ENCODE measurements at regions not wholly inside any gene's neighbourhood (a gene's known extent, or its start where the extent isn't known, plus 50 kb on each side); places are given as distances from the start of the nearest gene placed in this dataset.

GRCh38 chr13:22642088-22642487 lies 538.7 kb upstream of the SGCG start:
- H3K9me3 Mint-ChIP-seq = no peaks in the 10 kb centered on the region; the same call in 2 of the 3 replicates
- H3K4me3 Mint-ChIP-seq = no peak overlapping the region
- Histone ChIP-seq H3K4me3 (no peak overlapping the region), H3K27ac (ENCODE audit: low read depth) (no peak overlapping the region), H3K4me2 (no peak overlapping the region), H3K79me2 (replicated peaks; ENCODE audit: insufficient read depth) (no peaks in the 10 kb centered on the region), H3K36me3 (ENCODE audit: insufficient read depth) (no peaks in the 10 kb centered on the region), H2AFZ (no peak overlapping the region), H3F3A (replicated peaks; ENCODE audit: low read depth) (no peaks in the 10 kb centered on the region), H3K4me1 (ENCODE audit: insufficient read depth) (no peaks in the 10 kb centered on the region), H3K9me2 (ENCODE audit: insufficient read depth) (no peaks in the 10 kb centered on the region; the same call in 1 of the 2 replicates), H4K20me1 (replicated peaks; ENCODE audit: insufficient read depth) (no peaks in the 10 kb centered on the region), H3K27me3 (ENCODE audit: insufficient read depth) (no peaks in the 10 kb centered on the region)
- H3K27me3 Mint-ChIP-seq (ENCODE audit: insufficient read depth, low read depth, poor library complexity) = no peaks in the 10 kb centered on the region
- DNase-seq (ENCODE audit: low spot score) = no peak
- ATAC-seq = no peak
- H3K36me3 Mint-ChIP-seq (ENCODE audit: low read depth) = no peaks in the 10 kb centered on the region
- no peak overlapping the region for H3K27ac Mint-ChIP-seq
- H3K4me1 Mint-ChIP-seq = no peaks in the 10 kb centered on the region
- TF ChIP-seq ETS1 (IDR thresholded peaks at IDR 0.05) = no peak
- TF ChIP-seq NANOG (IDR thresholded peaks at IDR 0.05; ENCODE audit: borderline replicate concordance) = no peak
- TF ChIP-seq ZNF331 (CRISPR knock-in tag; IDR thresholded peaks at IDR 0.05; ENCODE audit: low read depth) = no peak
- TF ChIP-seq CTCF (conservative IDR thresholded peaks at IDR 0.05; ENCODE audit: low read depth in 2 of 2) = no peak
- TF ChIP-seq ZNF114 (CRISPR knock-in tag; IDR thresholded peaks at IDR 0.05) = no peak

GRCh38 chr13:22644941-22645340 lies 535.8 kb upstream of the SGCG start:
- no peak overlapping the region for H3K4me2 ChIP-seq
- no peak overlapping the region for H3K4me3 ChIP-seq
- H3K36me3 Mint-ChIP-seq (ENCODE audit: low read depth) = no peaks in the 10 kb centered on the region
- H2AFZ ChIP-seq = no peak overlapping the region
- H3K9me3 Mint-ChIP-seq = no peaks in the 10 kb centered on the region; the same call in 2 of the 3 replicates
- DNase-seq (ENCODE audit: low spot score) = no peak
- no peak overlapping the region for H3K4me3 Mint-ChIP-seq
- H3K4me1 Mint-ChIP-seq = peaks cover 3% of the 10 kb centered on the region
- H3F3A ChIP-seq (replicated peaks; ENCODE audit: low read depth) = no peaks in the 10 kb centered on the region
- no peaks in the 10 kb centered on the region for H4K20me1 ChIP-seq (replicated peaks; ENCODE audit: insufficient read depth)
- H3K79me2 ChIP-seq (replicated peaks; ENCODE audit: insufficient read depth) = no peaks in the 10 kb centered on the region
- ATAC-seq = no peak
- H3K36me3 ChIP-seq (ENCODE audit: insufficient read depth) = no peaks in the 10 kb centered on the region
- H3K9me2 ChIP-seq (ENCODE audit: insufficient read depth) = no peaks in the 10 kb centered on the region; the same call in 1 of the 2 replicates
- no peaks in the 10 kb centered on the region for H3K27me3 Mint-ChIP-seq (ENCODE audit: insufficient read depth, low read depth, poor library complexity)
- no peak for TF ChIP-seq CTCF (conservative IDR thresholded peaks at IDR 0.05; ENCODE audit: low read depth in 2 of 2)
- TF ChIP-seq EZH2phosphoT487 (IDR thresholded peaks at IDR 0.05; ENCODE audit: unreplicated experiment) = no peak
- TF ChIP-seq REST (IDR thresholded peaks at IDR 0.05; ENCODE audit: unreplicated experiment) = no peak
- no peak for TF ChIP-seq JUNB (IDR thresholded peaks at IDR 0.05; ENCODE audit: unreplicated experiment)
- TF ChIP-seq STAT1 (IDR thresholded peaks at IDR 0.05; ENCODE audit: unreplicated experiment) = no peak
- TF ChIP-seq CREB1 (CRISPR knock-in tag; IDR thresholded peaks at IDR 0.05; ENCODE audit: low read depth) = no peak
- TF ChIP-seq POLR2AphosphoS5 (IDR thresholded peaks at IDR 0.05; ENCODE audit: low read depth) = no peak
- no peak for TF ChIP-seq ETS1 (IDR thresholded peaks at IDR 0.05)
- no peak for TF ChIP-seq NANOG (IDR thresholded peaks at IDR 0.05; ENCODE audit: borderline replicate concordance)
- H3K4me1 ChIP-seq (ENCODE audit: insufficient read depth) = no peaks in the 10 kb centered on the region
- H3K27ac ChIP-seq (ENCODE audit: low read depth) = no peak overlapping the region
- no peaks in the 10 kb centered on the region for H3K27me3 ChIP-seq (ENCODE audit: insufficient read depth)
- no peak overlapping the region for H3K27ac Mint-ChIP-seq

All from GM23338 (cell line).